ENCODE measurements at regions not wholly inside any gene's neighbourhood (a gene's known extent, or its start where the extent isn't known, plus 50 kb on each side); places are given as distances from the start of the nearest gene placed in this dataset.

DNA sequence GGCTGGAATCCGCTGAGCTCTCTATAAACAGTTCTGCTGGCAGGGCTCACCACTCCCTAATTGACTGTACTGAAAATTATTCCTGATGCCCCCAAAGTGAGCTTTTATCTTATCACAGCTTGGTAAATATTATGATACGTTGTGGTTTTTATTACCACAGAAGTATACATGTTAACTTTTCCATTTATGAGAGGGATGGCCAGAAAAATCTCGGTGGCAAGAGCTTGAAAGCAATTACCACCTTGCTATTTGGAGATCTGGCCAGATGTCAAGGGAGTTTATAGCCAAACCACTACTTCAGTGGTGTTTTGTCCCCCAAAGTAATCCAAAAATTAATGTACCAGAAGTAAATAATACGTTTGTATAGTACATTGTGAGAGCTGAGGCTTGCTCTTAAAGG lies 75.4 kb upstream of the RCN1 start:
- Histone ChIP-seq H3K4me1 (no peaks in the 10 kb centered on the region), H3K36me3 (no peaks in the 10 kb centered on the region), H3K4me3 (no peak overlapping the region), H3K9me3 (no peaks in the 10 kb centered on the region), H3K27ac (no peak overlapping the region), H3K27me3 (no peaks in the 10 kb centered on the region)
- intact Hi-C loops (cut with DNase I; ENCODE audit: low total_unique reads) = no loop called here
- no peak for DNase-seq
- no peak for TF ChIP-seq POLR2A (IDR thresholded peaks at IDR 0.05)
- TF ChIP-seq, protein P1, sequence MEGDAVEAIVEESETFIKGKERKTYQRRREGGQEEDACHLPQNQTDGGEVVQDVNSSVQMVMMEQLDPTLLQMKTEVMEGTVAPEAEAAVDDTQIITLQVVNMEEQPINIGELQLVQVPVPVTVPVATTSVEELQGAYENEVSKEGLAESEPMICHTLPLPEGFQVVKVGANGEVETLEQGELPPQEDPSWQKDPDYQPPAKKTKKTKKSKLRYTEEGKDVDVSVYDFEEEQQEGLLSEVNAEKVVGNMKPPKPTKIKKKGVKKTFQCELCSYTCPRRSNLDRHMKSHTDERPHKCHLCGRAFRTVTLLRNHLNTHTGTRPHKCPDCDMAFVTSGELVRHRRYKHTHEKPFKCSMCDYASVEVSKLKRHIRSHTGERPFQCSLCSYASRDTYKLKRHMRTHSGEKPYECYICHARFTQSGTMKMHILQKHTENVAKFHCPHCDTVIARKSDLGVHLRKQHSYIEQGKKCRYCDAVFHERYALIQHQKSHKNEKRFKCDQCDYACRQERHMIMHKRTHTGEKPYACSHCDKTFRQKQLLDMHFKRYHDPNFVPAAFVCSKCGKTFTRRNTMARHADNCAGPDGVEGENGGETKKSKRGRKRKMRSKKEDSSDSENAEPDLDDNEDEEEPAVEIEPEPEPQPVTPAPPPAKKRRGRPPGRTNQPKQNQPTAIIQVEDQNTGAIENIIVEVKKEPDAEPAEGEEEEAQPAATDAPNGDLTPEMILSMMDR (IDR thresholded peaks at IDR 0.05) = no peak

DNA sequence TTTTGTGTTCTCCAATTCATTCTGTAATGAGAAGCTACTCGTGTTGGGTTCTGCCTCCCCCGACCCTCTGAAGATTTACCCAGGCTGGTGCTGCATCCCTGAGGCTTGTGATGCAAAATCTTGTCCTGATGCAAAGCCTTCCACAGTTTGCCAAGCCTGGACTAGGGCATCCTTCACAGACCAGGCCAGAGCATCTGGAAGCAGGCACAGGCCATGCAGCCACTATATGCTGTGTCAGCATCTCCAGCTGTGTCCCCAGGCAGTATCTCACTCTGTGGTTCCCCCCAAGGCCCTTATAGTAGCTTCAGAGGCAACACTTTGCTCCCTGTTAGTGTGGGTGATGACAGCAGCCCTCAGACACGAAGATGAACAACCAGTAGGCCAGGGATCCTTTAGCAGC lies 77.3 kb upstream of the RCN1 start:
- Histone ChIP-seq H3K4me3 (no peak overlapping the region), H3K9me3 (no peaks in the 10 kb centered on the region), H3K27me3 (no peaks in the 10 kb centered on the region), H3K36me3 (no peaks in the 10 kb centered on the region), H3K4me1 (no peaks in the 10 kb centered on the region), H3K27ac (no peak overlapping the region)
- intact Hi-C loops (cut with DNase I; ENCODE audit: low total_unique reads) = no loop called here
- TF ChIP-seq, protein P1 (IDR thresholded peaks at IDR 0.05) = no peak
- no peak for TF ChIP-seq POLR2A (IDR thresholded peaks at IDR 0.05)
- no peak for DNase-seq

- intact Hi-C loops (cut with DNase I; ENCODE audit: low total_unique reads) = no loop called here
- TF ChIP-seq, protein P1 (IDR thresholded peaks at IDR 0.05) = no peak
- no peak for TF ChIP-seq POLR2A (IDR thresholded peaks at IDR 0.05)
- no peak for DNase-seq
Measured at GRCh38 chr11:32012049-32012448, 78.8 kb upstream of the RCN1 start.

DNA sequence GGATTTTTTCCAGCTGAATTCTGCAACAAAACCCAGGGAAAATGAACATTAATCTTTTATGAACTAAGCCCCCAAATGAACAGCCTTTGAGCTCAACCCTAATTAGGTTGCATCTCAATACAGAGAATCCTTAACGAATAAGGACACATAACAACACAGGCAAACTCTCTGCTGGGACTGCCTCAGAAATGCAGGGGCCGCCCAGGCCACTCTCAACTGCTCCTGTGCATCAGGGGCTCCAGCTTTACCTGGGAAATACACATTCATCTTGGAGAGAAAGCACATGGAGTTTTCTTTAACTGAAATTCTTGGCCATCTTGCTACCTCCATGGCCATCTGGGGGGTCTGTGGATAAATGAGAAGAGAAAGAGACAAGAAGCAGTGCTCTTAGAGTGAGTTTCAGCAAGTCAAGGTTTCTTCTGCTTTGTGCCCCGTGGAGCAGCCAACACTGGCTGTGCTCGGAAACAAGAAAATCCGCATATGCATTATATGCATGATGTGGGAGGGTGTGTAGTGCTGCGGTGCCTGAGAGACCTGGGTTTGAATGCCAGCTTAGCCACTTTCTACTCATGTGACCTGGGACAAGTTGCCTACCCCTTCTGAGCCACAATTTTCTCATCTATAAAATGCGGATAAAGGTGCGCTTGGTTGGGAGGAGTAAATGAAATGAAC lies 81.9 kb upstream of the RCN1 start:
- intact Hi-C loops (cut with DNase I; ENCODE audit: low total_unique reads) = no loop called here
- no peaks in the 10 kb centered on the region for H3K27me3 ChIP-seq
- no peak for TF ChIP-seq POLR2A (IDR thresholded peaks at IDR 0.05)
- TF ChIP-seq, protein P1 (IDR thresholded peaks at IDR 0.05) = no peak
- H3K9me3 ChIP-seq = no peaks in the 10 kb centered on the region
- H3K36me3 ChIP-seq = no peaks in the 10 kb centered on the region
- no peaks in the 10 kb centered on the region for H3K4me1 ChIP-seq
- no peak for DNase-seq
- H3K4me3 ChIP-seq = no peak overlapping the region
- no peak overlapping the region for H3K27ac ChIP-seq

More at GRCh38 chr11:32012049-32012448, 78.8 kb upstream of the RCN1 start:
- H3K36me3 ChIP-seq = no peaks in the 10 kb centered on the region
- H3K4me1 ChIP-seq = no peaks in the 10 kb centered on the region
- H3K9me3 ChIP-seq = no peaks in the 10 kb centered on the region
- no peak overlapping the region for H3K27ac ChIP-seq
- no peaks in the 10 kb centered on the region for H3K27me3 ChIP-seq
- H3K4me3 ChIP-seq = no peak overlapping the region

- no peak for DNase-seq
- Histone ChIP-seq H3K4me1 (no peaks in the 10 kb centered on the region), H3K36me3 (no peaks in the 10 kb centered on the region), H3K4me3 (no peak overlapping the region), H3K9me3 (no peaks in the 10 kb centered on the region), H3K27me3 (no peaks in the 10 kb centered on the region), H3K27ac (no peak overlapping the region)
- intact Hi-C loops (cut with DNase I; ENCODE audit: low total_unique reads) = no loop called here
- TF ChIP-seq, protein P1 (IDR thresholded peaks at IDR 0.05) = peak in 2 of 4 experiments; percentile 18 to 28
- no peak for TF ChIP-seq POLR2A (IDR thresholded peaks at IDR 0.05)
Measured at GRCh38 chr11:32006799-32007388, 84.0 kb upstream of the RCN1 start.
